Hepatocyte (in vitro differentiated cells): ENCODE measurements at regions not wholly inside any gene's neighbourhood (a gene's known extent, or its start where the extent isn't known, plus 50 kb on each side); places are given as distances from the start of the nearest gene placed in this dataset.

ENCODE experiments used
- EZH2phosphoT487 ChIP-seq: fragments of 200-600 bp; sonication (generic); IDR thresholded peaks from one replicate; pipeline ENCODE4 v1.6.1; 2018; ENCODE audit warnings: antibody characterized with exemption, mild to moderate bottlenecking, low read depth, moderate library complexity; ENCODE audit not compliant: unreplicated experiment, severe bottlenecking
- TF ChIP-seq, protein P1 (sequence below): fragments of 200-600 bp; sonication (generic); IDR thresholded peaks from 2 replicates; pipeline ENCODE4 v1.5.1; 2016; ENCODE audit warnings: antibody characterized with exemption, mild to moderate bottlenecking; ENCODE audit not compliant: poor library complexity

DNA sequence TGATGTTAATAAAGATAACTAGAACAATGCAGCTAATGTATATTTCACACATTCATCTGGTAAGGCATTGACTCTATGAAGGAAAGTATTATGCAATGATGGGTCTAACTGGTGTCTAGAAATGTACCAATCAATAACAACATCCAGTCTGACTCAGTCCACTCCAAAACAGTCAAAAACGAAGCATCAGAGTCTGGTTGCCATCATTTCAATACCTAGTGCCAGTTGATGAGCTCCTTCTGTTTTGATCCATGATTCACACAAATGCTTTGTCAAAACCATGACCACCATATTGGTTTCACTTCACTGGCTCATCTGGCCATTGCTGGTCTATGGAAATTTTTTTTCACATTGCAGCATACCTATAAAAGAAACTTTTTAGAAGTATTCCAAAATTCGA is 747.2 kb upstream of the TMEM132C start:
- TF ChIP-seq, protein P1, sequence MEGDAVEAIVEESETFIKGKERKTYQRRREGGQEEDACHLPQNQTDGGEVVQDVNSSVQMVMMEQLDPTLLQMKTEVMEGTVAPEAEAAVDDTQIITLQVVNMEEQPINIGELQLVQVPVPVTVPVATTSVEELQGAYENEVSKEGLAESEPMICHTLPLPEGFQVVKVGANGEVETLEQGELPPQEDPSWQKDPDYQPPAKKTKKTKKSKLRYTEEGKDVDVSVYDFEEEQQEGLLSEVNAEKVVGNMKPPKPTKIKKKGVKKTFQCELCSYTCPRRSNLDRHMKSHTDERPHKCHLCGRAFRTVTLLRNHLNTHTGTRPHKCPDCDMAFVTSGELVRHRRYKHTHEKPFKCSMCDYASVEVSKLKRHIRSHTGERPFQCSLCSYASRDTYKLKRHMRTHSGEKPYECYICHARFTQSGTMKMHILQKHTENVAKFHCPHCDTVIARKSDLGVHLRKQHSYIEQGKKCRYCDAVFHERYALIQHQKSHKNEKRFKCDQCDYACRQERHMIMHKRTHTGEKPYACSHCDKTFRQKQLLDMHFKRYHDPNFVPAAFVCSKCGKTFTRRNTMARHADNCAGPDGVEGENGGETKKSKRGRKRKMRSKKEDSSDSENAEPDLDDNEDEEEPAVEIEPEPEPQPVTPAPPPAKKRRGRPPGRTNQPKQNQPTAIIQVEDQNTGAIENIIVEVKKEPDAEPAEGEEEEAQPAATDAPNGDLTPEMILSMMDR: no peak
- no peak for TF ChIP-seq EZH2phosphoT487
